Loucy (cell line): ENCODE measurements at regions not wholly inside any gene's neighbourhood (a gene's known extent, or its start where the extent isn't known, plus 50 kb on each side); places are given as distances from the start of the nearest gene placed in this dataset.

Experiments used
- CTCF ChIP-seq: fragments of 200-600 bp; sonication (generic); conservative IDR thresholded peaks from 2 replicates; pipeline ENCODE4 v1.5.1; 2014; ENCODE audit warnings: mild to moderate bottlenecking, antibody characterized with exemption, low read length
- EZH2phosphoT487 ChIP-seq: fragments of 200-600 bp; IDR thresholded peaks from 2 replicates; pipeline ENCODE4 v1.6.1; 2018; ENCODE audit warnings: antibody characterized with exemption, mild to moderate bottlenecking, moderate library complexity, borderline replicate concordance

GRCh38 chr16:65449526-65449925 is 327.7 kb upstream of the CDH11 start:
- TF ChIP-seq CTCF (no peak), EZH2phosphoT487 (no peak)
